Large intestine (tissue), 3 donors: ENCODE measurements at regions not wholly inside any gene's neighbourhood (a gene's known extent, or its start where the extent isn't known, plus 50 kb on each side); places are given as distances from the start of the nearest gene placed in this dataset.

Experiments
- DNase-seq, 2 donors: peaks; one replicate each; pipeline versions ENCODE4 v3.0.0 to v3.0.0-alpha.2; 2013
- H3K27ac ChIP-seq: one replicate; pipeline ENCODE4 v1.5.1; 2013; ENCODE audit warnings: low read length
- H3K27me3 ChIP-seq: 2 replicates; pipeline ENCODE4 v1.6.1; 2013; ENCODE audit warnings: low read length; ENCODE audit not compliant: control insufficient read depth, insufficient read depth
- H3K36me3 ChIP-seq: 2 replicates; pipeline ENCODE4 v1.6.1; 2013; ENCODE audit warnings: low read length; ENCODE audit not compliant: control insufficient read depth, insufficient read depth
- H3K4me1 ChIP-seq: one replicate; pipeline ENCODE4 v1.6.1; 2013; ENCODE audit warnings: low read length; ENCODE audit not compliant: control insufficient read depth, insufficient read depth
- H3K4me3 ChIP-seq: one replicate; pipeline ENCODE4 v1.5.1; 2013; ENCODE audit warnings: low read length
- H3K9me3 ChIP-seq: one replicate; pipeline ENCODE4 v1.6.1; 2013; ENCODE audit warnings: mild to moderate bottlenecking, low read depth, low read length, moderate library complexity; ENCODE audit not compliant: control insufficient read depth
- WGBS: methylation state at CpG from one replicate; pipeline ENCODE4 v1.1.5; 2013; ENCODE audit warnings: low lambda C conversion rate; ENCODE audit not compliant: insufficient coverage; 5-methylcytosine and 5-hydroxymethylcytosine counted together

- Histone ChIP-seq H3K36me3 (no peaks in the 10 kb centered on the region), H3K27me3 (no peaks in the 10 kb centered on the region), H3K4me1 (no peaks in the 10 kb centered on the region), H3K9me3 (no peaks in the 10 kb centered on the region), H3K4me3 (no peak overlapping the region), H3K27ac (no peak overlapping the region)
- no peak for DNase-seq
- 80% methylated on average over 1 of the region's 3 CpGs for WGBS
Observed at GRCh38 chrX:140928739-140929138, 73.7 kb upstream of the SPANXB1 start.

- WGBS = no CpG with 5 or more reads among the region's 3 CpGs
- H3K27me3 ChIP-seq = no peaks in the 10 kb centered on the region
- no peak for DNase-seq
- no peaks in the 10 kb centered on the region for H3K4me1 ChIP-seq
- H3K36me3 ChIP-seq = no peaks in the 10 kb centered on the region
- H3K27ac ChIP-seq = no peak overlapping the region
- no peaks in the 10 kb centered on the region for H3K9me3 ChIP-seq
- H3K4me3 ChIP-seq = no peak overlapping the region
Observed at GRCh38 chrX:140933016-140933415, 69.4 kb upstream of the SPANXB1 start.

- H3K27me3 ChIP-seq = no peaks in the 10 kb centered on the region
- H3K4me3 ChIP-seq = no peak overlapping the region
- H3K9me3 ChIP-seq = no peaks in the 10 kb centered on the region
- H3K27ac ChIP-seq = no peak overlapping the region
- DNase-seq = no peak
- no peaks in the 10 kb centered on the region for H3K36me3 ChIP-seq
- WGBS = no CpG with 5 or more reads among the region's 6 CpGs
- no peaks in the 10 kb centered on the region for H3K4me1 ChIP-seq
Observed at GRCh38 chrX:140933874-140934655, 68.3 kb upstream of the SPANXB1 start.

- H3K4me3 ChIP-seq = no peak overlapping the region
- H3K9me3 ChIP-seq = no peaks in the 10 kb centered on the region
- no CpG with 5 or more reads among the region's 2 CpGs for WGBS
- no peaks in the 10 kb centered on the region for H3K27me3 ChIP-seq
- no peaks in the 10 kb centered on the region for H3K36me3 ChIP-seq
- no peak for DNase-seq
- H3K4me1 ChIP-seq = no peaks in the 10 kb centered on the region
- H3K27ac ChIP-seq = no peak overlapping the region
Observed at GRCh38 chrX:140943513-140943912, 58.9 kb upstream of the SPANXB1 start.

- Histone ChIP-seq H3K27ac (no peak overlapping the region), H3K4me1 (no peaks in the 10 kb centered on the region), H3K27me3 (no peaks in the 10 kb centered on the region), H3K36me3 (no peaks in the 10 kb centered on the region), H3K9me3 (no peaks in the 10 kb centered on the region), H3K4me3 (no peak overlapping the region)
- no CpG with 5 or more reads among the region's 3 CpGs for WGBS
- no peak for DNase-seq
Observed at GRCh38 chrX:140944710-140945109, 57.7 kb upstream of the SPANXB1 start.

GRCh38 chrX:140948827-140949226, 53.6 kb upstream of the SPANXB1 start:
- H3K27me3 ChIP-seq = no peaks in the 10 kb centered on the region
- no CpG with 5 or more reads among the region's 5 CpGs for WGBS
- DNase-seq = no peak
- H3K9me3 ChIP-seq = no peaks in the 10 kb centered on the region
- no peaks in the 10 kb centered on the region for H3K36me3 ChIP-seq
- H3K27ac ChIP-seq = no peak overlapping the region
- H3K4me1 ChIP-seq = no peaks in the 10 kb centered on the region
- H3K4me3 ChIP-seq = no peak overlapping the region

GRCh38 chrX:140949233-140949632, 53.2 kb upstream of the SPANXB1 start:
- DNase-seq = no peak
- Histone ChIP-seq H3K27me3 (no peaks in the 10 kb centered on the region), H3K27ac (no peak overlapping the region), H3K4me3 (no peak overlapping the region), H3K4me1 (no peaks in the 10 kb centered on the region), H3K36me3 (no peaks in the 10 kb centered on the region), H3K9me3 (no peaks in the 10 kb centered on the region)
- no CpG with 5 or more reads among the region's 5 CpGs for WGBS
